WERI-Rb-1 (cell line): ENCODE measurements at regions not wholly inside any gene's neighbourhood (a gene's known extent, or its start where the extent isn't known, plus 50 kb on each side); places are given as distances from the start of the nearest gene placed in this dataset.

Experiments
- DNase-seq: peaks from one replicate; pipeline ENCODE4 v3.0.0-alpha.2; 2020
- H3K27ac ChIP-seq: fragments of 250-450 bp; sonication (Bioruptor Pico); 2 replicates; pipeline ENCODE4 v1.5.1; 2020; ENCODE audit warnings: mild to moderate bottlenecking, moderate library complexity
- H3K27me3 ChIP-seq: fragments of 250-450 bp; sonication (Bioruptor Pico); 2 replicates; pipeline ENCODE4 v1.5.1; 2021; ENCODE audit warnings: mild to moderate bottlenecking, low read depth, moderate library complexity; ENCODE audit not compliant: insufficient read depth, severe bottlenecking
- H3K36me3 ChIP-seq: fragments of 250-450 bp; sonication (Bioruptor Pico); 2 replicates; pipeline ENCODE4 v1.5.1; 2020; ENCODE audit warnings: mild to moderate bottlenecking, moderate library complexity
- H3K4me3 ChIP-seq: 2 replicates; pipeline ENCODE4 v1.5.1; 2011; ENCODE audit warnings: low read depth, mild to moderate bottlenecking, control low read depth, low read length
- H3K9me3 ChIP-seq: fragments of 250-450 bp; sonication (Bioruptor Pico); 2 replicates; pipeline ENCODE4 v1.5.1; 2021; ENCODE audit warnings: mild to moderate bottlenecking, moderate library complexity; ENCODE audit not compliant: severe bottlenecking
- CTCF ChIP-seq: IDR thresholded peaks from 2 replicates; pipeline ENCODE4 v1.5.1; 2011; ENCODE audit warnings: low read depth, mild to moderate bottlenecking, control low read depth, inconsistent platforms, low read length

GRCh38 chr16:85323230-85323960 lies 211.1 kb upstream of the CIBAR2 start:
- Histone ChIP-seq H3K27me3 (no peaks in the 10 kb centered on the region), H3K9me3 (no peaks in the 10 kb centered on the region), H3K36me3 (no peaks in the 10 kb centered on the region), H3K4me3 (no peak overlapping the region), H3K27ac (no peak overlapping the region)
- no peak for DNase-seq
- TF ChIP-seq CTCF: no peak

GRCh38 chr16:85323961-85324253 lies 211.6 kb upstream of the CIBAR2 start:
- DNase-seq: no peak
- no peaks in the 10 kb centered on the region for H3K9me3 ChIP-seq
- H3K36me3 ChIP-seq: no peaks in the 10 kb centered on the region
- no peak overlapping the region for H3K27ac ChIP-seq
- H3K4me3 ChIP-seq: no peak overlapping the region
- no peaks in the 10 kb centered on the region for H3K27me3 ChIP-seq
- TF ChIP-seq CTCF: no peak

- Histone ChIP-seq H3K4me3 (no peak overlapping the region), H3K36me3 (no peaks in the 10 kb centered on the region), H3K27ac (no peak overlapping the region), H3K9me3 (no peaks in the 10 kb centered on the region), H3K27me3 (no peaks in the 10 kb centered on the region)
- TF ChIP-seq CTCF: no peak
- no peak for DNase-seq
Observed at GRCh38 chr16:85324488-85324887, 212.2 kb upstream of the CIBAR2 start.

GRCh38 chr16:85326113-85326793 lies 214.0 kb upstream of the CIBAR2 start:
- no peaks in the 10 kb centered on the region for H3K9me3 ChIP-seq
- no peaks in the 10 kb centered on the region for H3K36me3 ChIP-seq
- no peak overlapping the region for H3K4me3 ChIP-seq
- DNase-seq: no peak
- TF ChIP-seq CTCF: no peak
- no peak overlapping the region for H3K27ac ChIP-seq
- H3K27me3 ChIP-seq: no peaks in the 10 kb centered on the region

- no peak for TF ChIP-seq CTCF
- DNase-seq: no peak
- no peaks in the 10 kb centered on the region for H3K27me3 ChIP-seq
- no peak overlapping the region for H3K4me3 ChIP-seq
- H3K36me3 ChIP-seq: no peaks in the 10 kb centered on the region
- no peaks in the 10 kb centered on the region for H3K9me3 ChIP-seq
- H3K27ac ChIP-seq: no peak overlapping the region
Observed at GRCh38 chr16:85326794-85327181, 214.5 kb upstream of the CIBAR2 start.
